Fibroblast of mammary gland (primary cell): ENCODE measurements at regions not wholly inside any gene's neighbourhood (a gene's known extent, or its start where the extent isn't known, plus 50 kb on each side); places are given as distances from the start of the nearest gene placed in this dataset.

ENCODE experiments used
- DNase-seq: peaks from one replicate; pipeline ENCODE4 v3.0.0-alpha.2; 2010; ENCODE audit warnings: low read depth
- H3K4me3 ChIP-seq: 2 replicates; pipeline ENCODE4 v1.5.1; 2011; ENCODE audit warnings: low read depth, mild to moderate bottlenecking, low read length, moderate library complexity; ENCODE audit not compliant: control insufficient read depth
- TF ChIP-seq, protein P1 (sequence below): conservative IDR thresholded peaks from 2 replicates; pipeline ENCODE4 v1.5.1; 2011; ENCODE audit warnings: low read depth, low read length, inconsistent platforms; ENCODE audit not compliant: control insufficient read depth, insufficient read depth

DNA sequence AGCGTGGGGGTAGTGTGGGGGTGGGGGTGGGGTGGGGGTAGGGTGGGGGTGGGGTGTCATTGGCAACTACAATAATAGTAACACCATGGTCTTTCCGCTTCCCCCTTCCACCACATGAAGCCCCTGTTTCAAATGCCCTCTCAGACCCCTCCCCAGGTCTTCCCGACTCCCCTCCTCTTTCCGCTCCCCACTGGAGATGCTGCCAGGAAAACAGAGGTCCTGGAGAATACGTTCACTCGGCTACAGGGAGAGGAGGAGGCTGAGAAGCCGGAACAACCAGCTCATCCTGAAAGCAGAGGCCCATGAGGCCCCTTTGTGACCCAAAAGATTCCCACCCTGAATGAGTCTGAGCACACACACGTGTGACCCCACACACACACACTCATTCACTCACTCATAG is 75.4 kb downstream of the CPN2 start:
- no peak for DNase-seq
- no peak overlapping the region for H3K4me3 ChIP-seq
- TF ChIP-seq, protein P1, sequence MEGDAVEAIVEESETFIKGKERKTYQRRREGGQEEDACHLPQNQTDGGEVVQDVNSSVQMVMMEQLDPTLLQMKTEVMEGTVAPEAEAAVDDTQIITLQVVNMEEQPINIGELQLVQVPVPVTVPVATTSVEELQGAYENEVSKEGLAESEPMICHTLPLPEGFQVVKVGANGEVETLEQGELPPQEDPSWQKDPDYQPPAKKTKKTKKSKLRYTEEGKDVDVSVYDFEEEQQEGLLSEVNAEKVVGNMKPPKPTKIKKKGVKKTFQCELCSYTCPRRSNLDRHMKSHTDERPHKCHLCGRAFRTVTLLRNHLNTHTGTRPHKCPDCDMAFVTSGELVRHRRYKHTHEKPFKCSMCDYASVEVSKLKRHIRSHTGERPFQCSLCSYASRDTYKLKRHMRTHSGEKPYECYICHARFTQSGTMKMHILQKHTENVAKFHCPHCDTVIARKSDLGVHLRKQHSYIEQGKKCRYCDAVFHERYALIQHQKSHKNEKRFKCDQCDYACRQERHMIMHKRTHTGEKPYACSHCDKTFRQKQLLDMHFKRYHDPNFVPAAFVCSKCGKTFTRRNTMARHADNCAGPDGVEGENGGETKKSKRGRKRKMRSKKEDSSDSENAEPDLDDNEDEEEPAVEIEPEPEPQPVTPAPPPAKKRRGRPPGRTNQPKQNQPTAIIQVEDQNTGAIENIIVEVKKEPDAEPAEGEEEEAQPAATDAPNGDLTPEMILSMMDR = no peak

DNA sequence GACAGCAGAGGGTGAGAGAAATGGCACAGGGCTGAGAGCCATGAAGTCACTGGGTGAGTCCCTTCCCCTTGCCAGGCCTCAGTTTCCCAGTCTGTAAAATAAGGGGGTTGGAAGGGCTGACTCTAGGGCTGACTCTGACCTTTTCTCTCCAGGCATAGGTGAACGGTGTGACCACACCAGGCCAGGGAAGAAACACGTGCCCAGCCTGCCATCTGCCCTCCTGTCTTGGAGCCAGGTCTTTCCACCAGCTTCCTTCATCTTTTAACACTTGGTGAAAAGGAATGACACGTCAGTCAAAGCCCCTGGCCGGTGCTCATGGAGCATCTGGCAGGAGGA is 74.4 kb downstream of the CPN2 start:
- no peak for DNase-seq
- TF ChIP-seq, protein P1 = no peak

DNA sequence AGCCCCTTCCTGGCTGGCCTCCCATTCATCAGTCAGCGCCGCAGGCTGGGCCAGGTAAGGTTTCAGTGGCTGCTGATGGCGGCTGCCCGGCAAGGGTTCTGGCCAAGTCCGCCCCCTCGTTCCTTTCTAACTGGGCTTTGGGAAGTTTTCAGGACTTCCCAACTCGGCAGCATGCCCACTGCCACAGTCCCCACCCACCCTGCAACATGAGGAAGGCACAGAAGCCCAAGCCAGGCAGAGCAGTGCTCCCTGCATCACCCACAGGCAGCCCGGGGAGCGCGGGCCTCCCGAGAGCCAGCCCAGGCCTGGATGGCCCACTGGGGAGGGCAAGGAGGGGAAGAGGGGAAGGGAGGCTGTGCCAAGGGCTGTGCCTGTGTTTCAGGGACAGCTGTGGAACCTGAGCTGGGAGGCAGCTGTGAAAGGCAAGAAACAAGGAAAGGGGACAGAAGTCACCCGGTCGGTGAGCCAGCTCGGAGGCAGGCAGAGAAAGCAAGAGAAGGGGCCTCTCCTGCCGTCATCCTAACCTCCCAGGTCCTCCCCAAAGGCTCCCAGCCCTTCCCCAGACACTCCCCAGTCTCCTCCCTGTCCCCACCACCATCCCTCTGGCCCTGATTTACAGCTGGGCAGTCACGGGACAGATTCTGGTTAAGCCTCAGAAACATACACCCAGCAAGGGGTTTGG is 73.9 kb downstream of the CPN2 start:
- H3K4me3 ChIP-seq = no peak overlapping the region
- peak; percentile 73 for DNase-seq
- TF ChIP-seq, protein P1 = no peak

More for the DNA sequence above, 74.4 kb downstream of the CPN2 start:
- H3K4me3 ChIP-seq = no peak overlapping the region

DNA sequence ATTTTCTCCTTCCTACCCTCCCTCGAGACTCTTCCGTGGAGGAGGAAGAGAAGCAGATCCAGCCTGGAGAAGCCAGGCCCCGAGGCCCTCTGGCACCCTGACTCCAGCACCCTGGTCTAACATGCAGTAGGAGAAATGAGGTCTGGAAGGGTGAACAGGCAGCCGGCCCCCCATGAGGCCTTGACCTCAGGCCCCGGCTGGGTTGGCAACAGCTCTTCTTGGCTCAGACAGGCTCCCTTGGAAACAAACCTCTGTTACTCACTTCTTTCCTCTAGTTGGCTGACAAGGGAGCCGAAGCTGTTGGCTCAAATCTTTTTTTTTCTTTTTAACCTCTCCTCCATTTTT is 73.4 kb downstream of the CPN2 start:
- no peak overlapping the region for H3K4me3 ChIP-seq
- DNase-seq = peak; percentile 83
- TF ChIP-seq, protein P1 = no peak

DNA sequence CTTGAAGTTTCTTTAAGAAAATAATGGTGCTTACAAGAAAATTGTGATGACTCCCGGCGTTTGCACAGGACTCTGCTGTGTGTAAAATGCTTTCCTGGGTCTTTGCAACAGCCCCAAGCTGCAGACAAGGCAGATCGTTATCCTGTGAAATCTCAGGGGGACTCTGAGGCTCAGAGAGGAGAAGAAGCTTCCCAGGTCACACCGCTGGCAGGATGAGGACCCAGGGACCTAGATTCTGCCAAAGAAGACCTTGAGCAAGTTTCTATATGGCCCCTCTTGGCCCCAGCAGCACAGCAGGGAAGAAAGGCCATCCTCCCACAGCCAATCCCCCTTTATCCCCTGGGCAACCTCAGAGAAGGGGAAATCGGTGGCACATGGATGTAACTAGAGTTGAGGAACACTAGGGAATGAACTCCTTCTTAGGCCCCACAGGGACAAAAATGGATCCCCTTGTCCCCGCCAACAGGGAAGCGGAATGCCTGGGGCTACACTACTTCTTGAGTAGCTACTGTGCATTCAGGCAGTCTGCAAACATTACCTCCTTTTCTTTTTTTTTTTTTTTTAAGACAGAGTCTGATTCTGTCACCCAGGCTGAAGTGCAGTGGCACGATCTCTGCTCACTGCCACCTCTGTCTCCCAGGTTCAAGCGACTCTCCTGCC is 72.8 kb downstream of the CPN2 start:
- TF ChIP-seq, protein P1 = no peak
- DNase-seq = no peak
- H3K4me3 ChIP-seq = no peak overlapping the region

DNA sequence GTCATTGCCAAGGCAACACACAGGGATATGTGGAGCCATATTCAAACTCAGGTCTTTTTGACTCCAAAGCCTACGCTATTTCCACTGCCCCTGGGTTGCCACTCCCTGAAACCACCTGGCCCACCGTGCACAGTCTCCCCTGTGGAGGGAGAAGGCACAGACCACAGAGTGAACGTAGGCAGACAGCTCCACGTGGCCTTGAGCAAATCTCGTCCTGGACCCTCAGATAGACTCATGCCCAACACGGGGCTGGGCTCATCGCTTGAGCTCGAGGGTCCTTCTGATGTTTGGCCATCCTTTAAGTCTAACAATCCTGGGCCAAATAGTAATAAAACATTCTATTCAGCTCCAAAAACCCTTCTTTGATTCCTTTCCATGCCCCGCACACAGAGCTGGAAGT is 72.0 kb downstream of the CPN2 start:
- TF ChIP-seq, protein P1 = no peak
- DNase-seq = no peak
- no peak overlapping the region for H3K4me3 ChIP-seq
